ENCODE measurements at regions not wholly inside any gene's neighbourhood (a gene's known extent, or its start where the extent isn't known, plus 50 kb on each side); places are given as distances from the start of the nearest gene placed in this dataset.

GRCh38 chrX:146456058-146456457 lies 353.5 kb upstream of the CXorf51B start:
- TF ChIP-seq CTCF (conservative IDR thresholded peaks at IDR 0.05; ENCODE audit: low read depth, low read length) (no peak), POLR2A (IDR thresholded peaks at IDR 0.05; ENCODE audit: low read depth, low read length) (no peak)

Data from IMR-90 (cell line).